ENCODE measurements at regions not wholly inside any gene's neighbourhood (a gene's known extent, or its start where the extent isn't known, plus 50 kb on each side); places are given as distances from the start of the nearest gene placed in this dataset.

DNA sequence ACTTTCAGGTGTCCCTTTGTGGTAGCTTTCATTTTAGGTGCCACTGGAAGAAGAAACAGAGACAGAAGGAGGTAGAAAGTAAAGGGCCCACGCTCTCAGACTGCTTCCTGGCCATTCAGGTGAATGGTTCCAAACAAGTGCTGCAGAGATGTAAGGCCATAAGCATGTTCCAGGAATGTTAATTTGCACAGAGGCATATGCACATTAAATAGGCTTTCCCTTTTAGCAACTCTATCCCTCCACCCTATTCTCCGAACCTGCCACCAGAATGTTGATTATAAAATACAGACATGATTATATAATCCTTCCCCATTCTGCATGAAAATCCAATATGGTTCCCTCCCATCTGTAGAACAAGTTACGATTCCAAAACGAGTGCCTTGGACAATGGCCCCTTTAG is 297.2 kb downstream of the C6orf118 start:
- no peaks in the 10 kb centered on the region for H3K36me3 ChIP-seq

GRCh38 chr6:165010556-165011535 is 298.6 kb downstream of the C6orf118 start:
- intact Hi-C loops (cut with micrococcal nuclease), result no loop called here
- no peak for TF ChIP-seq CTCF (IDR thresholded peaks at IDR 0.05; ENCODE audit: borderline replicate concordance)
- Histone ChIP-seq H3K9me3 (replicated peaks) (peaks cover 8% of the 10 kb centered on the region), H3K27ac (replicated peaks) (no peak overlapping the region), H3K4me1 (peaks cover 6% of the 10 kb centered on the region), H3K4me3 (no peak overlapping the region), H3K27me3 (ENCODE audit: low read depth) (peaks cover 9% of the 10 kb centered on the region), H3K36me3 (no peaks in the 10 kb centered on the region)
- DNase-seq, result no peak

More for the DNA sequence above, 297.2 kb downstream of the C6orf118 start:
- Histone ChIP-seq H3K4me1 (peaks cover 6% of the 10 kb centered on the region), H3K4me3 (no peak overlapping the region), H3K9me3 (replicated peaks) (no peaks in the 10 kb centered on the region), H3K27ac (replicated peaks) (no peak overlapping the region), H3K27me3 (ENCODE audit: low read depth) (peaks cover 9% of the 10 kb centered on the region)
- intact Hi-C loops (cut with micrococcal nuclease), result no loop called here
- no peak for DNase-seq
- no peak for TF ChIP-seq CTCF (IDR thresholded peaks at IDR 0.05; ENCODE audit: borderline replicate concordance)

GRCh38 chr6:165008971-165009370 is 300.4 kb downstream of the C6orf118 start:
- intact Hi-C loops (cut with micrococcal nuclease), result no loop called here
- no peak overlapping the region for H3K4me3 ChIP-seq
- no peak for TF ChIP-seq CTCF (IDR thresholded peaks at IDR 0.05; ENCODE audit: borderline replicate concordance)
- no peak overlapping the region for H3K27ac ChIP-seq (replicated peaks)
- peaks cover 6% of the 10 kb centered on the region for H3K4me1 ChIP-seq
- peaks cover 16% of the 10 kb centered on the region for H3K9me3 ChIP-seq (replicated peaks)
- H3K36me3 ChIP-seq, result no peaks in the 10 kb centered on the region
- H3K27me3 ChIP-seq (ENCODE audit: low read depth), result peaks cover 9% of the 10 kb centered on the region
- no peak for DNase-seq

GRCh38 chr6:165002866-165003265 is 306.5 kb downstream of the C6orf118 start:
- peaks cover 6% of the 10 kb centered on the region for H3K27me3 ChIP-seq (ENCODE audit: low read depth)
- H3K4me1 ChIP-seq, result no peaks in the 10 kb centered on the region
- DNase-seq, result no peak
- H3K4me3 ChIP-seq, result no peak overlapping the region
- no peak overlapping the region for H3K27ac ChIP-seq (replicated peaks)
- intact Hi-C loops (cut with micrococcal nuclease), result no loop called here
- no peak for TF ChIP-seq CTCF (IDR thresholded peaks at IDR 0.05; ENCODE audit: borderline replicate concordance)
- H3K9me3 ChIP-seq (replicated peaks), result peaks cover 23% of the 10 kb centered on the region
- no peaks in the 10 kb centered on the region for H3K36me3 ChIP-seq

DNA sequence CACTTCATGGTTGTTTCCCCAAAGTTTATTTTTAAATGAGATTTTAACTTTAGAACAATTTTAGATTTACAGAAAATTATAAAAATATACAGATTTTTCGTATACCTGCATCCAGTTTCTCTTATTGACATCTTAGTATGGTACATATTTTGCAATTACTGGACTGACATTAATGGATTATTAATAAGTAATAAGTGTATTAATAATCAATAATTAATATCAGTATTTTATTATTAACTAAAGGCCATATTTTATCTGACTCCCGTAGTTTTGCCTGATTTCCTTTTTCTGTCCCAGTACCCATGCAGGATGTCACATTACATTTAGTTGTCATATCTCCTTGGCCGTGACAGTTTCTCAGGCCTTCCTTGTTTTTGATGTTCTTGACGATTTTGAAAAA is 307.0 kb downstream of the C6orf118 start:
- intact Hi-C loops (cut with micrococcal nuclease), result no loop called here
- H3K4me3 ChIP-seq, result no peak overlapping the region
- H3K27ac ChIP-seq (replicated peaks), result no peak overlapping the region
- peaks cover 23% of the 10 kb centered on the region for H3K9me3 ChIP-seq (replicated peaks)
- peaks cover 1% of the 10 kb centered on the region for H3K27me3 ChIP-seq (ENCODE audit: low read depth)
- TF ChIP-seq CTCF (IDR thresholded peaks at IDR 0.05; ENCODE audit: borderline replicate concordance), result no peak
- no peak for DNase-seq
- H3K36me3 ChIP-seq, result no peaks in the 10 kb centered on the region
- H3K4me1 ChIP-seq, result no peaks in the 10 kb centered on the region

Data from left ventricle myocardium inferior (tissue), 1 donor.